SK-N-SH (cell line): ENCODE measurements at regions not wholly inside any gene's neighbourhood (a gene's known extent, or its start where the extent isn't known, plus 50 kb on each side); places are given as distances from the start of the nearest gene placed in this dataset.
"Not testable (repeated sequence)": the region's sequence is repeated elsewhere in the genome, so short reads cannot be mapped to it uniquely, and the experiment has no call there.

Experiments
- EP300 ChIP-seq, 2 experiments: IDR thresholded peaks; 2 replicates each; pipeline versions ENCODE4 v1.4.0 to v1.6.1; 2012; ENCODE audit warnings: borderline replicate concordance in 1 of 2, low read depth in 1 of 2, low read length in 1 of 2
- TEAD4 ChIP-seq: IDR thresholded peaks from 2 replicates; pipeline ENCODE4 v1.4.0; 2012; ENCODE audit warnings: mild to moderate bottlenecking, borderline replicate concordance; ENCODE audit not compliant: insufficient read depth

GRCh38 chr14:83919675-83920074, 1610.3 kb upstream of the FLRT2 start:
- TF ChIP-seq TEAD4; EP300 (IDR thresholded peaks at IDR 0.05; ENCODE audit: borderline replicate concordance in 1 of 2, low read depth in 1 of 2, low read length in 1 of 2): not testable (repeated sequence)
